COR-L47 (cell line): ENCODE measurements at regions not wholly inside any gene's neighbourhood (a gene's known extent, or its start where the extent isn't known, plus 50 kb on each side); places are given as distances from the start of the nearest gene placed in this dataset.

Experiments used
- DNase-seq: peaks from one replicate; lab custom pipeline; 2025; lab: John Stamatoyannopoulos, UW

GRCh38 chr2:238688193-238689153 is 159.4 kb upstream of the TWIST2 start:
- DNase-seq, result no peak

GRCh38 chr2:238689331-238689730 is 158.6 kb upstream of the TWIST2 start:
- no peak for DNase-seq

DNA sequence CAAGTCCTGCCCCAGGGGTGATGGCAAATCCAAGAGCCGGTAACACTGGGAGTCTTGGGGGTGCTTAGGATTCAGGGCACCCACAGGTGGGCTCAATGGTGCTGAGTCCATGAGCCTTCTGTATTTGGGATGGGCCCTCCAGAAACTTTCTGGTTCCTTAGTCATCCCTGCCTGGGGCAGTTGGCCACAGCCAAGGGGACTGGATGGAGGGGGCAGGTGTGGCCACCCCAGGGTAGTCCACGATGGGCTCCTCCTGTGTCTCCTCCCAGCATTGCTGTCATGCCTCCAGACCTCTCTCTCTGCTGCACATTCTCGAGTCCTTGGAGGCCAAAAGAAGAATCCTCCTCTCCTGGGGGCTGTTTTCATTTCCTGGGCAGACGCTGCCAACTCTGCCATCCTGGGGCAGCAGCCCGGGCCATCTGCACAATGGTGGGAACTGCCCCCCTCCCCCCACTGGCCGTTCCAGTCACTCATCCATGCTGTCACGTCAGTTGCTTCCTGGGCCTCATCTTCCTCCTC is 158.0 kb upstream of the TWIST2 start:
- DNase-seq, result no peak

DNA sequence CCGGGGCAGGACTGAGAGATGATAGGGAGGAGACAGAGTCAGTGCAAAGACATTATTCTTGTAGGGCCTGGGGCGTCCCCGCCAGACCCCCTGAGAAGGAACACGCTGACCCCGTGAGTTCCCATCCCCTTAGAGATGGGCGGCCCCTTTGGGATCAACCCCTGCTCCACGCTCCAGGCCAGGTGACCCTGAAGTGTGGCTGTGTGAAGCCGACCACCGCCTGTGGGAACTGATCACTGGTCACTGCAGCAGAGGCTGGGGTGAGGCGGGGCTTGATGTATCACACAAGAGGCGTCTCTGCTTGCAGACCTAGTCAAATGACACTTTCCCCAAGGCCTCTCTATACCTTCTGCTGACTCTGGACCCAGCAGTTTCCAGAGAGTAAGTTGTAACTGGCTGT is 157.4 kb upstream of the TWIST2 start:
- no peak for DNase-seq

DNA sequence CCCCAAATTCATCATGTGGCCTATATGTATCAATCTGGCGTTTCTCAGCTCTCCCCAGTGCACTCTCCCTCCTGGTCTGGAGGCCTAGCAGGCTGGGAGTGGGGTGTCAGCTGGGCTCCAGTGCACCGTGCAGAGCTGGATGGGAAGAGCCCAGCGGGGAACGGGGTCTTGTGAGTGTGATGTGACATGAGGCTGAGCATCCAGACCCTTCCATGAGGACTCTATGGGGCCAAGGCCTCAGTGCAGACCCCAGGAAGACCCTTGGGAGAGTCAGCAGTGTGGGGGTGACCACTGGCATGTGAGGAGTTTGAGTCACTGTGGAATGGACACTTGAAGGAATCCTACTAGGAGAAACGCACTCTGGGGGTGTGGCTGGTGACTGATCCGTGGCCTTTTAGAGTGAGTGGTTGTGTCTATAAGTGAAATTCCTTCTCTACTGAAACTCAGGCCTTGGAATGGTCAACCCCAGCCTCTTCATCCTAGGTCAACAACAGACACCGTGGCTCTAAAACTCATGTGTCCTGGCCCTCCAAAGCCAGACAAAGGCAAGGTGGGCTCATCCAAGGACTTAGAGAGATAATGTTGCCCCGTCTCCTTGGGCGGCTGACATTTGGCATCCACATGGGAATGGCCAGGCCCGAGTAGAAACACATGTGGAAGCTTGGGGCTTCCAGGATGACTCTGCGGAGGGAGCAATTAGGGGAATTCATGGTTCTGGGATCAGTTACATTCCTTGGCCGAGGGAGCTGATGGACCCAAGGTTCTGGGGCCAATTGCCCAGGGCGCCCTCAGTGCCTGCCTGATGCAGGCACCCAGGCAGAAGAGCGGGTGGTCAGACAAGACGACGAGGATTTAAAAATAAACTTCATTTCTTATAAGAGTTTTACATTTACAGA is 156.0 kb upstream of the TWIST2 start:
- no peak for DNase-seq

- DNase-seq, result no peak
These were observed 155.3 kb upstream of the TWIST2 start for GRCh38 chr2:238692562-238692961.

DNA sequence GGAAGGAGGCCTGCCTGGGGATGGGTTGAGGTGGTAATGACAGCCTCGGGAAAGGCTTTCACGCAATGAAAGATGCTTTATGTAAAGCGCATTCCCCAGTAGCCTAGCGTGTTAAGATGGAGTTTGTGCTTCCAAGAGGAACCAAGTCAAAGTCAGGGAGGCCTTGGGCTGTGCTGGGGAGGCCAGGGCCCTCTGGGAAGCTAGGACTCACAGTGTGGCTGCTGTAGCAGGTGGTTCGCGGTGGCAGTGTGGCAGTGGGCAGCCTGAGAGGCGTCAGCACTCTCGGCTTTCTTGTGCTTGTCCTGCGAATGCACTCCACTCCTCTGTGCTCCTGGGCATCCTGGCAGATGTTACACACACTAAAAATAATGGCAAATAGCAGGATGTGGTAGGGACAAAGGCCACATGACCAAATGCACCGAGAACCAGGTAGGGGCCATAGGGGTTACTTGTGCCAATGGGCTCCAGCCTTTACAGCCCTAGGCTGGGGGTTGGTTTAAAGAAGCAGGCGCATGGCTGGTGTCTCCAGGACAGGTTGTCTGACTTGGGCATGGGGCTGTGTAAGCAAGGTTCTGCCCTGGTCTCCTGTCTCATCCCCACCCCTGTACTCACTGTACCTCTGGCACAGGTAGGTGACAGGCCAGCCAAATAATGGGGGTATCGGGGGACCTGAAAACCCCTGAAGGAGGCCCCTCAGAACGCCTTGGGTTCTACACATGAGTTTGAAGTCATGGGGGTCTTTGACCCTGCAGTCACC is 154.4 kb upstream of the TWIST2 start:
- no peak for DNase-seq

GRCh38 chr2:238694136-238694755 is 153.6 kb upstream of the TWIST2 start:
- no peak for DNase-seq

DNA sequence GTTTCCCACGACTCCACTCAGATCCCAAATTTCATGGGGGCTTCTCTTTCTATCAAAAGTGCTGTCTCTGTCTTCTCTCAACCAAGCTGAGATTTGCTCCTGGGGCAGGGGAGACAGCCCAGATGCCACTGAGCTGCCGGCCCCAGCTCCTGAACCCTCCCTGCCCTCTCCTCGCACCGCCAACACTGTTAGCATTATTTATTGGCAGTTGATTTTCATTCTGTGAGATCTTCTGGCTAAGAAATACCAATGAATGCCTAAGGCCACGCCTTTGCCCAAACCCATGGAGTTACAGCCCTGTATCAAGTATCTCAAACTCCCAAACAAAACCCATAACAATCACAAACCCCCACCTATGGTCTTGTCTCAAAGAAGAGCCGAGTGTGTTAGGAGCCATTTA is 153.0 kb upstream of the TWIST2 start:
- no peak for DNase-seq

- DNase-seq, result no peak
These were observed 152.3 kb upstream of the TWIST2 start for GRCh38 chr2:238695538-238695937.

DNA sequence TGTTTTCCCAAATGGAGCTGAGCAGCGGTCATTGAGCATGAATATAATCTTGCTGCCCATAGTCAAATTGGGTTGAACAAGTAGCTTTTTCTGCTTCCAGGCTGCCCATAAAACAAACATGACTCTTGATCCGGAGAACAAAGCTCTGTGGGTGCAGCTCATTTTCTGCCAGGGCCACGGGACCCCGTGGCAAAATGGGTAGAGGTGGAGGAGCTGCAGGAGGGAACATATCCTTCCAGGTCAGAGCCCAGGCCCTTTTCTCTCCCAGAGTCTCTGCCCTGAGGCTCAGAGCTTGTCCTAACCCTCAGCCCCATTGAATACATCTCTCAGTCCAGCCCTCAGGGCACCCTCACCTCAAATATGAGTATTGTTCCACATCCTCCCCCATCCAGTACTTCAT is 151.6 kb upstream of the TWIST2 start:
- no peak for DNase-seq

DNA sequence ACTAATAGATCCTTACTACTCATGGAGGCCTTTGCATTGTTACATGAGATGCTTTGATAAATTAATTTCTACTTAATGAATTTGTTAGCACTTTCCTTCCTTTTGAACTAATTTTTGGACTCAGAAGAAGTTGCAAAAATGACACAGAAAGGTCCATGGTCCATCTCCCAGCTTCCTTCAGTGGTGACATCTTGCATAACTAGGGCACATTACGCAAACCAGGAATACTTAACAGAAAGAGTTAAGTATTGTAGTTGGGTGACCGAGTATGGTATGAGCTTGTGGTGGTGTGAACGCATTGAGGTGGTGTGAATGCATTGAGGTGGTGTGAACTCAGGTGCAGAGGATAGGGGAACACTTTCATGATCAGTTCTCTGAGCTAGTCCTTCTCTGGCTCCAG is 151.1 kb upstream of the TWIST2 start:
- DNase-seq, result no peak

DNA sequence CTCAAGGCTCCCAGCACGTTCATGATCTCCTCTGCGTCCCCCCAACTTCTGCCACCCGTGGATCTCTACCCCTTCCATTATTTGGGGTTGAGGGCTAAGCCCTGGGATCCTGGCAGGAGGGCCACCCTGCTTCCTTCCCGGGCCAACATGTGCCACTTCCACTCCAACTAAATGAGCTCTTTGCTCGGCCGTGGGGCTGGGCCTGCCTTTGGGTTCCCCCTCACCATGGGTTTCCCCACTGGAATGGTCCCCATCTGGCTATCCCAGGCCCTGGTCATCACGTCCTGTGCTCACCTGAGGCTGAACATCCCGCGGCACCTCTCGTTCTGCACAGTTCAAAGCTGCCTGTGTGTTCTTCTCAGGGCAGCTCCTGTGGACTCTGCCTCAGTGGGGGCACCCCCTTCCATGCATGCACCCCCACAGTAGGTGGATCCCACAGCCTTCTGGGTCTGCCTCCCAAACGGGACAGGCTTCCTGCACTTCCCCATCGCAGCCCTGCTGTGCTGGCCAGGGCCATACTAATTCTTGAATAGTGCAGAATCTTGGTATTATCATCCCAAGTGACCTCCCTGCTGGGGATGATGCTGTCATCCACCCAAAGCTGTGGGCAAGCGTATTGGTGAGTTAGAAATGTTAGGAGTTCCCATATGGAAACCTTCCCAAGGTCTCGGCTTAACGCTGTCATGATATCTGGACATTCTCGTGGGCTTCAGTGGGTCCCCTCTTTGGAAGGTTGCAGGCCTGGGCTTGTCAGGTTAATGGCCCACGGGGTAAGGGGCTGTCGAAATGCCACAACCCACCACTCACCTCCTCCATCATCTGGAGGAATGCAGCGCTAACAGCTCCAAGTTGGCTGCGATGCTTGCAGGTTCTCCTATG is 150.5 kb upstream of the TWIST2 start:
- no peak for DNase-seq

DNA sequence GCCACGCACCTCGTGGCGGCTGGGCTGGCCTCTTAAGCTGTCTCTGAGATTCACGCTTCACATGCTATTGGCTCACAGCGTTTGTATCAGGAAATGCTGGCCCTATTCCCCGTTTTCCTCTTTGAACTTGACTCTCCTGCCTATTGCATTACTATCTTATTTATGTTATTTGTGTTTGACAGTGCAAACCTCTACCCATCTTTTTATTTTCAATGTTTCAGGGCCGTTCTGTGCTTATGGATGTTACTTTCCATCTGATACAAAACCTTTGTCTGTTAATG is 149.9 kb upstream of the TWIST2 start:
- DNase-seq, result no peak

GRCh38 chr2:238698451-238699306 is 149.2 kb upstream of the TWIST2 start:
- DNase-seq, result no peak

DNA sequence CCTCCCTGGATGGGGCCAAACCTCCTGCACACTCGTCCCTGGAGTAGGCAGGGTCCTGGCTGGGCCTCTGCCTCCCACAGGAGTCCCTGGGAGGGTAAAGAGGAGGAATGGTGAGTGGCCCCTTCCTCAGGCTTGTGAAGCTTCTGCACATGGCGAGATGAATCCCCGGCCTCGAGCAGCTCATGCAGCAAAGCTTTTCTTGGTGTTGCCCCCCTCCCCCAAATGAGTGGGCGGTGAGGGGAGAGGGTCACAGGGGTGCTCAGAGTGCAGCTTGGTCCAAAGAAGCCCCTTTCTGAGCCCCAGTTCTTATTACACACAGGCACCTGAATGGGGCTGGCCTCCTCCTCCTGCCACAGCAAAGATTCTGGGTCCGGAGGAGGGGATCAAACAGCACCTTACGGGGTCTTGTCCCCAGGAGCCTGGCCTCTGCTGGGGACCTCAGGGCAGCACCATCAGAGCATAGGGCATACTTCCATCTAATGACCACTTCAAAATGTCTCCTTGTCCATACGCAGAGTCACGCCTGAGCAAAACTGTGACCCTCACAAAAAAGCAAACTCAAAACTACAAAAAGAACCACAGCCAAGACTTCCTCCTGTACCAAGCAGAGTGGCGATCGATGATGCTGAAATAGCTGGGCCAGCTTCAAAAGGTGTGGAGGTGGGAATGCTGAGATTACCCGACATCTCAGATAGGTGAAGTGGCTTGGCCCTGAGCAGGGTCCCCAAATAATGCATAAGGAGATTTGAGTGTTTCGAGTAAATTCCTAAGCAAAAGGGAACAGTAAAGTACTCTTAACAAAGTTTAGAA is 148.4 kb upstream of the TWIST2 start:
- no peak for DNase-seq

- DNase-seq, result no peak
These were observed 147.8 kb upstream of the TWIST2 start for GRCh38 chr2:238700117-238700457.

DNA sequence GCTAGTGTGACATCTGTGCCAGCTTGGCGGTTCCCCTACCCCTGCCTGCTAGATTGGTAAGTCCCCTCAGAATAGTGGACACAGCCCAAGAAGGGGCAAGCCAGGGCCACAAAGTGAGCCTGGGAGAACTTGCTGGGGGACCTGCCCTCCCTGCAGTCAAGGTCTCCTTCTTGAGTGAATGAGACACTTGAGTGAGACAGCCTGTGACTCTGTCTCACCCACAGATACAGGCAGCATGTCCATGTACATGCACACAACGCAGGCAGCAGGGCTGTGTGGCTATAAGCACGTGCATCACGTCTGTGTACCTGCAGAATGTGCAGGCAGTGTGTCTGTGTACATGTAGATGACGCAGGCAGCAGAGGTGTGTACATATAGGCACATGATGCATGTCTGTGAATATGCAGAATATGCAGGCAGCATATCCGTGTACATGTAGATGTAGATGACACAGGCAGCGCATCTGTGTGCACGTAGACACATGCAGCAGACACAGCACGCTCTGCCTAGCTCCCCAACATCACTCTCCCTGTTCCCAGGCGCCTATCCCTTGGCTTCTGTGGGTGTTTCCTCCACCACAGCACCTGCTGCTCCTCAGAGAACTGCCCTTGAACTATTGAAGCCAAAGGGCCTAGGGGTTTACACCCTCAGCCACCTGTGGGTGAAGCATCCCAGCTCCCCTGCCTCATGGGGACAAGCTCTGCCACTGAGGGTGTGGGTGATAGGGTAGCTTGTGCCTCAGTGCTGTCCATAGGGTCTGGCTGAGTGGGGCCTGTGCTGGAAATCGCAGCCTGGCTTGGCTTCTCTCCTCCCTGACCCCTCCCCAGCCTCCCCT is 147.2 kb upstream of the TWIST2 start:
- no peak for DNase-seq
